HG03565 (cell line): ENCODE measurements at regions not wholly inside any gene's neighbourhood (a gene's known extent, or its start where the extent isn't known, plus 50 kb on each side); places are given as distances from the start of the nearest gene placed in this dataset.
"Not testable (repeated sequence)": the region's sequence is repeated elsewhere in the genome, so short reads cannot be mapped to it uniquely, and the experiment has no call there.

Experiments used
- ATAC-seq: cut with Tn5 transposase; IDR thresholded peaks from one replicate; pipeline ENCODE4 v1.9.1; 2021; ENCODE audit warnings: mild to moderate bottlenecking, moderate library complexity; ENCODE audit not compliant: unreplicated experiment

DNA sequence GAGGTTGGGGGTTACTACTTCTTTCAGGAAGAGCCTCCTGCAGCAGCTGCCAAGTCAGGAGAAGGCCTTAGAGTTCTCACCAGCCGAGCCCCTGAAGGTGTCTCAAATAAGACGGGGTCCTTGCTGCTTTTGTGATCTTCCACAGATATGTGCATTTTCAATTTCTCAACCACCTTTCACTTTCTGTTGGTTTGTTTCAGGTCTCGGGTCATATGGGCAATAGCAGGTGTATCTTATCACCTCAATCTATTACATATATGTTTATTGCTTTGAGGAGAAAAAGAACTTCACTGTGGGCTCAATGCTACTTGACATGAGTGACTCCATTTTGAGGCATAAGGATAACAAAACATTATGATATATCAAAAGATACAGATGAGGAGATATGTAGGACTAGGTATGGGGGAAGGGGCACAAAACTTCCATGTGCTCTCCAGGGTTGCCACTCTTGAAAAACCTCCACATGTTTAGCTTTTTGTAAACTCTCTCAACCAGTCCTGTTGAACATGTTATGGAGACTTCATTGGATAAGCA, 1171.4 kb upstream of the ADGRL2 start:
- ATAC-seq: no peak

DNA sequence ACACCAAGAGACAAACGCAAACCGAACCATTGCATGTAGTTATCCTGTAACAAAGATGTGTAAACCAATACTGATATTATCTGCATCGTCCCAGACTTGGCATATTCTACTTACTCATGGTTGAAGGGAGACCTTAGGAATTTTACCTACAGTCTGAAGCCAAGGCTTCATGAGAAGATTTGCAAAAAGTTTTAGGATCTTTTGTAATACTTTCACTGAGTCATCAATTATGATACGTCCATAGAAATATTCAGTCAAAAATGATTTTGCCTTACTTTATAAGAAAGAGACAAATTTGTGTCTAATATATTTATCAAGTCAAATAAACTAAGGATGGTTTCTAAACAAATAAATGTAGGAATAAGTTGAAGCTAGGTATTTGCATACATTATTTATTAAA, 1176.1 kb upstream of the ADGRL2 start:
- no peak for ATAC-seq

DNA sequence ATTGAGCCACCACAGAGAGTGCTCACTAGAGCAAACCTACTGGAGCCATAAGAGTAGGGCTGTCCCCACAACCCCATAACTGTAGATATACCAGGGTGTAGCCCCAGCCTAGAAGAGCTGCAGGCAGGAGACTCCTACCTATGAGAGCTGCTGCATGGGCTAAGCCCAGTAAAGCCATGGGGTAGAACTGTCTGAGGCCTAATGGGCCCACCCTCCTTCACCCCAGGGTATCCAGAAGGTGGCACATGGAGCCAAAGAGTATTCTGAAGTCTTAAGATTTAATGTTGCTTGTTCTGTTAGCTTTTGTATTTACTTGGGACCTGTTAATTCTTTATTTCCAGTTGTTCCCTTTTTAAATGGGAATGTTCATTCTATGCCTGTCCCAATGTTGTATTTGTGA, 1193.7 kb upstream of the ADGRL2 start:
- no peak for ATAC-seq

DNA sequence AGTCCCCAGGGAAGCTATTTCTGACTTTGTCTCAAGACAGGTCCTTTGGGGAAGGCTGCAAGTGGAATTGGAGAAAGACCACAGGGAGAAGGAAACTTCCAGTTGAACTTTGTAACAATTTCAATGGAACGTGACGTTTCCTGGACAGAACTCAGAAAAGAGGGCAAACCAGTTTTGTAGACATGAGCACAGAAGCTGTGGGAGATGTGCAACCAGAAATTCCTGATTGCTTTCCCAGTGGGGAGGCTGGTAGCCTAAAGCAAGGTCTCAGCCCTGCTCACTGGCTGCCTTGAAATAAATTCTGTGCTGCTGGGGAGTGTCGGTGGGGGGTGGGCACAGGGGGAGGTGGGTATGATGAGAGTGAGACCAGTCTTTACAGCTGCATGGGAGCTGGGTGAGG, 1206.7 kb upstream of the ADGRL2 start:
- ATAC-seq: no peak

DNA sequence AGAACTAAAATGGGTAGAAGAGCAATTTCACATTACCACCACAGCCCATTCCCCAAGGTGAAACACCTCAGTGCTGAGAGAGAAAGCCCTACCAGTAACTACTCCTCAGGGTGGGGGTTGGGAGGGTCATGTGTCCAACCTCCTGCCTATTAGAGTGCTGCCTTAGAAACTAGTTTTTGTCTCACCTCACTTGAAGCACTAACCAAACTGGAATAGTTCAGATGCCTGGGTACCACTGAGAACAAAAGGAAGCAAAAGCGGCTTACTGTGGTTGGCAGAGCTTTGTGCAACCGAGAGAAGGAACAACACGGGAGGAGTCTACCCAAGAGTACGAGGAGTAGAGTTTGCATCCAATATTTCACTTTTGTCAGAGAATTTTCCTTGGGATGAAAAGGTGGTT, 1207.5 kb upstream of the ADGRL2 start:
- ATAC-seq: no peak

DNA sequence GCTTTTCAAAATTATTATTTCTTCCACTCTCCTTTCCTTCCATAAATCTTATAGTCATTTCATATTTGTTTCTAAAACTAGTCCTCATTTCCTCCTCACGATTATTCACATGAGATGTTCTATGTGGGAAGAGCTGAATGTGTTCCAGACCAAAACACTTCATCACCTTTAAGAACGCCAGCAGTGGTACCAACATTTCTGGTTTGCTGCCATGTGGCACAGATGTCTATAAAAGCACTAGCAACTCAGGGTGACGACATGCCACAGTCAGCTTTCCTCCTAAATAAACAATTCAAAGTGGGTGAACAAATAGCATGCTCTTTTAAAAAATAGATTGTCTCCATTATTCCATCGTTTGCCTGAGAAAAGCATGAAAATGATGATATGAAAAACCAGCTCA, 1217.8 kb upstream of the ADGRL2 start:
- ATAC-seq: no peak

DNA sequence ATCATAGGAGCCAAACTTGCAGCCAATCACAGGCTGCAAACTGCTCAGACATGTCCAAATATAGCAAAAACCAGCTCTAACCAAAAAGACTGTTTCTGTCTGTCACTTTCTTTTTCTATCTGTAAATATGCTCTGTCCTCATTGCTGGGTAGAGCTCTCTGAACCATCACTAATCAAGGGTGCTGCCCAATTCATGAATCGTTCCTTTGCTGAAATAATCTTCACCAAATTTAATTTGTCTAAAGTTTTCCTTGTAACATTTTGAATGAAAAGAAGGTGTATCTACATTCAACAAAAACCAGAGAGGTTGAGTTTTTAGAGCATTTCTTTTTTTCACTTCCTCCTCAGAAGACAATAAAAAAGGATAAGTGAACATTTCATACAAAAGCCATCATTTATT, 1221.7 kb upstream of the ADGRL2 start:
- ATAC-seq: no peak

DNA sequence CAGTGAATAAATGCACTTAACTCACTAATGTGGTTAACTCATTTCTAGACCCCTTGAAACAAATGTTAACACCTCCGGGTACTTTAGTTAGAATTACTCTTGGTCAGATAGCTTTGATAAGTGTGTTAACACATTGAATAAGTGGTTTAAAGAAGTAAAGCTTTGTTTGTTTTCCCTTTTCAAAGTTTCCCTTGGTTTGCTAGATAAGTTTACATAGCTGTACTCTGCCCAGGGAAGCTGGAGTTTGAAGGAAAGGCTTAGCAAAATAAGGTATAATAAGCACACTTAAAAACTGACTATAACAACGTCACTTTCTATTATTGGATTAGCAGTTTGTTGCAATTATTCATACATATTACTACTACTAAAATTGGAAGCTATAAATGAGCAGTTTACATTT, 1233.9 kb upstream of the ADGRL2 start:
- ATAC-seq: no peak

DNA sequence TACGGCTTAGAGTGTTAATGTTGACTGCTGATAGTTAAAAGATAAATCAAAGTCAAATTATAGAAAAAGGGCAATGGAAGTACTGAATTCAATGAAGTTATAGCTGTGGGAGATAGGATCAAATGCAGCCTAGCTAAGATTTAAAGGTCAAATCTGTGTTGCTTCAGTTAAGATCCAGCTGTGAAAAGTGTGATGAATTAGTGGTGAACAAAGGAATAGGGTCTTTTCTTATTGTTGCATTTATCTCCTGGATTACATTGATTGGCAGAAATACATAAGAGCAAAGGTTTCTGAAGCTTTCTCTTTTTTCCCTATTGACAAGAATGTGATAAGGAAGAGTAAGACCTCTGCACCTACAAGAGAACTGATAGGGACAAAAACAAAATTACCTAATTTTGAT, 1234.6 kb upstream of the ADGRL2 start:
- ATAC-seq: no peak

DNA sequence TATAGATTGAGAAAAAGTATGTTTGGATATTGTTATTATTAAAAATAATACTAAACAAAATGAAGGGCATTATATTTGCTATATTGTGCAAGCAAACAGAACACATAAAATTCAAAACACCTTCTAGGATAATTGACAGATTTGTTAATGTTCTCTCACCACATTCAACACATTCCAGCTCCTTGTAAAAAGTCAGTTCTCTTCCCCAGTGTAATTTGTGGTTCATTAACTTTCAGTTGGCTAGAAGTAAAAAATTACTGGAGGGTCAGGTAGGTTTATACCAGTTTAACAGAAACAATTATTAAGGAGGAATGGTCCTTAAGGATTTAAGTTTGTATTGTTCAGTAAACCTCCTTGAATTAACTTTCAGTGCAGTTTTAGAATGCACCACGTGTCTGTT, 1235.3 kb upstream of the ADGRL2 start:
- no peak for ATAC-seq

DNA sequence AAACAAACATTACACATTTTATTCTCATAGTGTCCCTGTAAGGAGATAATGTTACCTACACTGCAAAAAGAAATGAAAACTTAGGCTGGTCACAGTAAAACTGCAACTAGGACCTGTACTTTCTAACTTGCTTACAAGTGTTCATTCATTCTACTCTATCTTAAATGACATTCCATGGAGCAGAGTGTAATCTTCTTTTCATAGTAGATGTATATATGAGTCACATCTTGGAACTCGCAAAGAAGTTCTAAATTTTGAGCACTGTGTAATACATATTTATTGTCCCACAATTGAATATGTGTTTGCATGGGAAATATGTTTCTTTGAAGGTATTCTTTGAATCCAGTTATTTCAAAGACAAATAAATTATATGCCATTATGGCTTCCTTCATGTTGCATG, 1258.5 kb upstream of the ADGRL2 start:
- ATAC-seq: no peak

DNA sequence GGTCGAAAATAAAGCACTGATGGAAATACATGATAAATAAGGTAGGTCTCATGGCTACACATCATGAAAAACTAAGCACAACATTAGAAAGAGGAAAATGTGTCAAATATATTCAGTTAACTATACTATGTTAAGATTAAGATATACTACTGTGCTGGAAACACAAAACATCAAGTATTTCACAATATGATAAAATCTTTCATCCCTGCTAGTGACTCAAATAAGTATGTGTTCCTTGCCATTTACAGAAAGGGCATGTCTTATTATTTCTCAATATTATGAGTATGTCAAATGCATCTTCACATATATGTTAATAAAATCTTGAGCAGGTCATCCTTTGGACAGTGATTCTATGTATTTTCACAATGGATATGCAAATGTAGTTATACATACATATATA, 1260.1 kb upstream of the ADGRL2 start:
- no peak for ATAC-seq

DNA sequence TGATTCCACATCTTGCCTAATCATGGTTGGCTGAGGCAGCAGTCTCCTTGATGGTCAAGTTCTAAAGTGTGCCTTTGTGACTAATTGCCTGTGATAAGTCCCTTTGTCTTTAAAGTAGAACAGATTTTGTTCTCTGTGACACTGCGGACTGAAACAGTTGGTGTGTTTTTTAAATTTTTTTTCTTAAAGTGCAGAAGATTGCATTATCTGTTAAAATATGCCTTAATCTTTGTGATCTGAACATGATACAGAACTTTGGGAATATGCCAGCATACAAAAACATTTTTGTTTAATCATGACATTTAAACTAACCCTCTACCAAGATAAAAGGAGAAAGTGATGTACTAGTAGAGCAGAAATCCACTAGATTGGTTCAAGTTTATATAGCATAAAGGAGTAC, 1260.6 kb upstream of the ADGRL2 start:
- ATAC-seq: no peak

DNA sequence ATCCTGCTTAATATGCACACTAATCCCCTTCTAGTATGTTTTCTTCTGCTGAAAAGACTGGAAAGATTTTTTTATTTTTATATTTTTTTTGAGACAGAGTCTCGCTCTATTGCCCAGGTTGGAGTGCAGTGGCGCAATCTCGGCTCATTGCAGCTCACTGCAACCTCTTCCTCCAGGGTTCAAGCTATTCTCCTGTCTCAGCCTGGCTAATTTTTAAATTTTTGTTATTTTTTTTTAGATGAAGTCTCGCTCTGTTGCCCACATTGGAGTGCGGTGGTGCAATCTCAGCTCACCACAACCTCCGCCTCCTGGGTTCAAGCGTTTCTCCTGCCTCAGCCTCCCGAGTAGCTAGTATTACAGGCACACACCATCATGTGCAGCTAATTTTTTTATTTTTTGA, 1261.4 kb upstream of the ADGRL2 start:
- ATAC-seq: not testable (repeated sequence)

DNA sequence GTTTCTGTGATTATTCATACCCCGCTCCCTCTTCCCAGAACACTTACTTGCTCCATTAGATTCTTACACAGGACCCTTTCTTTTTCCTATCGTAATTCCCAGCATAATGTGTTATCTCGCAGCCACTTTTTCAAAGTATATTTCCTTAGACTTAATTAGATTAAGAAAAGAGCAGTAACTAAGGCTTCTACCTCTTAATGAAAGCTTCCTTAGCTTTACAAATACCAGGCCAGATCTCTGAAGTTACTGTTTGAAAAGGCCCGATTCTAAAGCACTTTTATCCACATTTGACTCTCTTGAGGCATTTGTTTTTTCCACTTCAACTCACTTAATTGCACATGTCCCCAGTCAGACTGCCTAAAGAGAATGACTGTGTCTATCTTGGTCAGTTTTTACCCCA, 1264.3 kb upstream of the ADGRL2 start:
- no peak for ATAC-seq

DNA sequence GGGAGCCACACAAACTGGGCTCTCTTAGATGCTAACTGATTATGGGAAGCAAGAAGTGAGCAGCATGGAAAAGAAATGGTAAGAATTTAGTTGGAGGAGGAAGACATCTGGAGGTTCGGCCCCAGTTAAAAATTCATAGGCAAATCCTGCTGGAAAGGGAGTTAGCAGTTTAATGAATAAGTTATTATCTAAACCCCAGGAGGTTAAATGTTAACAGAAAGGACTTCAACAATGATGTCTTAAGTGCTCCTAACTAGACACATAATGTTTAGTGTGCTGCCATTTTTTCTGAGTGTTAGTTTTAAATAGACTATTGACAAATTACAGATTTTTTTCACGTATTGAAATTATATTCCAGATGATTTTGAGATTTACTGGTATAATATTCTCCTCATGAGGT, 1265.3 kb upstream of the ADGRL2 start:
- ATAC-seq: no peak

DNA sequence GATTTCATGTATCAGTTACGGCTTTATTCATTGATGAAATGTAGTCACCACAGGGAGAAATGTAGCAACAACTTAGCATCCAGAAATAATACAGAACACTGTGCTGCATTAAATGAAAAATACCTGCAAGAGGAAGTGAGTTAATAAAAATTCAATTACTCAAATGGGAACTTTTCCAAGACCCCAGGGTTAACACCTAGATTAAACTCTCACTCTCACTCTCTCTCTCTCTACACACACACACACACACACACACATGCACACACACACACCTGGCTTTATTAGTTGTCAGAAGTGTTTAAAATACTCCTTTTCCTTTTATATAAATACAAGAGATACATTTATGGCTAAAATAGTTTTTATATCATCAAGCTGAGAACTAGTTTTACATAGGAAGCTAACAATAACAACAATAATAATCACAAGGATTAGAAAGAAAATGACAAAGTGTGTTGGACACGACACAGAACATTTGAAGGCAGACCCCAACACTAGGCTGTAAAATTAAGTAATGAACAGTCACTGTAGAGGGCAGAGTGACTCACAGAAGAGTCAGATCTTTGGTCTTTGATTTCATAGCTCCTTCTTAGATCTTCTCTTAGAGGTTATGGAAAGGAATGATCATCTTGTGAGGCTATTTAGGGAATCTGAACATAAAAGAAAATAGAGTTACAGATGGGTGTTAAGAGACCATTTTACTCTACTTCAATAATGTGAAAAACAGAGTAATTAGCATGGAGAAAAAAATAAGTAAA, 1266.0 kb upstream of the ADGRL2 start:
- no peak for ATAC-seq

DNA sequence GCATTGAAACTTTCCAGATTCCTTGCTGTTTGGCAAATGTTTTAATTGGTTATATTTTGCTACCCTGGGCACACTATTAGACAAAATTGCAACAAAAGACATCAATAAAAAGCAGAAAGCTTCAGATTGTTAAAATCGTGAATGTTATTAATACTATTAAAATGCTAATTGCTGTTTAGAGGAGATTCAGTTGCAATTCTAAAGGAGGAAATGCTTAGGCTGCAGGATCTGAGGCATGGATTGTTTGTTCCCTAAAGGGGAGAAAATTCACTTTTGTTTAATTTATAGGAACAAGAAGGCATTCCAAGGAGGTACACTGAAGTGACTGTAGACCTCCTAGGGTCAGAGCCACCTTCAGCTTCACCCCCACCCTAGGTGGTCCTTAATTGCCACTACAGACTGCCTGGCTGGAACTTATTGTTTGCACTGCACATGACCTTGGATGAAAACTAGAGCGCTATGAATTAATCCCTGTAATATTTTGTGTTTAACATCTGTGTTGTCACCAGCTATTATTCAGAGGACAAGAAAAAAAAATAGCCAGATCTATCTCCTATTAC, 1266.9 kb upstream of the ADGRL2 start:
- no peak for ATAC-seq

DNA sequence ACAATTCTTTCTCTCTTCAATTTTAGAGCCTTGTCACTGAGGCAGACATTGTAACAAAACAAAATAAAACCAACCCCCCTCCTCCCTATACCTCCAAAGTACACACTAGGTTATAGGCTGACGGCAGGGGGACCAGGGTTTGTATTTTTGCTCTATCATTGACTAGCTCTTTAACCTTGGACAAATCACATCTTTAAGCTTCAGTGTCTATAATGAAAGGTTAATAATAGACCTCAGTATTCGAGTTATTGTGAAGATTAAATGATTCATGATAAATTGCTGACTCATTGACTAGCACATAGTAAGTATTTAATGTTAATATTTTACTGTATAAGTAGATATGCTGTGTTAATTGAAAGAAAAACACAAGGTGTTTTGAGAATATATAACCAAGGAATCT, 1267.6 kb upstream of the ADGRL2 start:
- ATAC-seq: no peak

DNA sequence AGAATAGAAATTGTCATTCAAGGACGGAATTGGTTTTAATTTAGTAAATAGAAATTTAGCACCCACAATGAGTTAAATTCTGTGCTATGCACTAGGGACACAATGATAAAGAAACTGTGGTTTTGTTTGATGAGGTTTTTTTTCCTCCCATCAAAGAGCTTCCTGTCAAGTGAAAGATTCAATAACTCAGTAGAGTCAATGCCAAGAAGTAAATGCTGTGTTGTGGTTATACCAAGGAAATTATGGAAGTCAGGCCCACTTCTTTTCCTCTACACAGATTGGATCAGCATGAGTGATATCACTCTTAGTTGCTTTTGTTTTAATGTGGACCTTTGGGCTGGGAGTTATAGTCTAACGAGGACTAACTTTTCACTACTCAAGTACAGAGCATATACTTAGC, 1269.6 kb upstream of the ADGRL2 start:
- no peak for ATAC-seq

DNA sequence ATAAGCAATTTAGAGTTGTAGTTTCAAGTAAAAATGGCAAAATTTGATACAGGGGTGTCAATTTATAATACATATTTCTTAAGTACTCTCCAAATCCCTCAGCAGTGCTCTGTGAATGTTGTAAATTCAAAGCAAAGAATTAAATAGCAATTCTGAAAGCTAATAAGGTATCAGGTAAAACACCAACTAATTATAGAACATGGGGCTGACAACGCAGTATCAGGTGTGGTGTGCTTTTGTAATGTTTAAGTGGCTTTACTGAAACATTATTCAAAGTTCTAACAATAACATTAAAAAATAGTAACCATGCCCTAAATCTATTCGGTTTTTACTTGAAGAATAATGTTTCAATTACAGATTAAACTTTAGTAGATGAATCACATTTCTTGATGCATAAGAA, 1271.2 kb upstream of the ADGRL2 start:
- no peak for ATAC-seq

DNA sequence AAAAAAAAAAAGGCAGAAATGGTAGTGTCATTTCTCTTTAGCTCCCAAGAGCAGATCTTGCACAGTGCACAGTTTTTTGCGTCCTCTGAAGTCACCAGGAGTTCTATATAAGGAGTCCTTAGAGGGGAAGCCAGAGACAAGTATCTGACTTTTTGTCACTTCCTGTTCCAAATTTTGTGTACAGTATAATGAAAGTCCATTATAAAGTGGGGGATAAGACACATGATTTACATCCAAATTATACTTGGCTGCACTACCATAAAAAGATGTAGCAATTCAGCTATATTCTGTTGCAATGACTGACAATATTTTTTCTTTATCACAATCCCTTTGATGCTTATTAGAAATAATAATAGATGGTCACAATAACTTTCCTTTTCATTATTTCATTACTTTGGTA, 1276.9 kb upstream of the ADGRL2 start:
- no peak for ATAC-seq

DNA sequence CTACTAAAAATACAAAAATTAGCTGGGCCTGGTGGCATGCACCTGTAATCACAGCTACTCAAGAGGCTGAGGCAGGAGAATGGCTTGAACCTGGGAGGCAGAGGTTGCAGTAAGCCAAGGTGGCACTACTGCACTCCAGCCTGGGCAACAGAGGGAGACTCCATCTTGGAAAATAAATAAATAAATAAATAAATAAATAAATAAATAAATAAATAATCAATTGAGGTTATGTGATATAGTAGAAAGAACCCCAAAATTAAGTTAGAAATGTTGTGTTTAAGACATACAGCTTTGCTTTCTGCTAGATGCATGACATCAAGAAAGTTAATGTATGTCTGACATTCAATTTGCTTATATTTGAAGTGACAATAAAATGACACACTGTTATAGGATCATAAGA, 1277.7 kb upstream of the ADGRL2 start:
- ATAC-seq: not testable (repeated sequence)
